ENCODE measurements at regions not wholly inside any gene's neighbourhood (a gene's known extent, or its start where the extent isn't known, plus 50 kb on each side); places are given as distances from the start of the nearest gene placed in this dataset.

GRCh38 chr10:29879862-29880261, 179.5 kb downstream of the JCAD start:
- H3K27me3 ChIP-seq (ENCODE audit: insufficient read depth, low read length), result no peaks in the 10 kb centered on the region
- H3K9ac ChIP-seq (ENCODE audit: extremely low read depth, insufficient read length, low read length), result no peak overlapping the region
- H3K79me2 ChIP-seq (ENCODE audit: insufficient read depth, low read length), result no peaks in the 10 kb centered on the region
- H2BK15ac ChIP-seq (ENCODE audit: low read depth, low read length), result no peak overlapping the region
- Mint-ChIP-seq H3K4me3 (no peak overlapping the region), H3K4me1 (no peaks in the 10 kb centered on the region), H3K36me3 (ENCODE audit: insufficient read depth in 1 of 3, low read depth in 3 of 3) (no peaks in the 10 kb centered on the region; a peak in 1 of 7 replicates), H3K9me3 (no peaks in the 10 kb centered on the region; a peak in 1 of 5 replicates), H3K27me3 (ENCODE audit: low read depth) (peaks cover 3% of the 10 kb centered on the region; the same call in 1 of the 2 replicates), H3K27ac (no peak overlapping the region; a peak in 1 of 7 replicates)
- no peak for TF ChIP-seq CTCF (conservative IDR thresholded peaks at IDR 0.05)
- no peak overlapping the region for H2BK120ac ChIP-seq (ENCODE audit: low read depth, low read length, poor library complexity, severe bottlenecking)
- H3K18ac ChIP-seq (ENCODE audit: insufficient read length, low read depth, low read length), result no peak overlapping the region
- no peaks in the 10 kb centered on the region for H3K23me2 ChIP-seq (ENCODE audit: insufficient read length, low read depth, low read length, poor library complexity, severe bottlenecking)
- no peak overlapping the region for H3K27ac ChIP-seq (ENCODE audit: insufficient read length, low read depth, low read length)
- H3K4ac ChIP-seq (ENCODE audit: low read depth, low read length), result no peak overlapping the region
- H4K20me1 ChIP-seq (ENCODE audit: control insufficient read depth, insufficient read depth, insufficient read length), result no peaks in the 10 kb centered on the region
- no peak overlapping the region for H3T11ph ChIP-seq (ENCODE audit: low read length)
- H4K5ac ChIP-seq (ENCODE audit: insufficient read length, low read depth, low read length), result no peak overlapping the region
- H3K23ac ChIP-seq (ENCODE audit: insufficient read length, low read depth, low read length), result no peak overlapping the region
- H2AK5ac ChIP-seq (ENCODE audit: insufficient read length, low read length), result no peak overlapping the region
- H3K56ac ChIP-seq (ENCODE audit: insufficient read length, low read depth, low read length), result no peak overlapping the region
- H2AFZ ChIP-seq (ENCODE audit: low read length), result no peak overlapping the region
- H3K4me2 ChIP-seq (ENCODE audit: insufficient read depth, insufficient read length, low read length), result no peak overlapping the region
- H4K91ac ChIP-seq (ENCODE audit: insufficient read length, low read depth, low read length), result no peak overlapping the region
- peaks cover 2% of the 10 kb centered on the region; the same call in 1 of the 2 replicates for H3K4me1 ChIP-seq (ENCODE audit: insufficient read depth, low read length)
- H3K14ac ChIP-seq (ENCODE audit: insufficient read depth, low read length), result no peak overlapping the region
- WGBS (ENCODE audit: extremely low coverage, insufficient read length, low lambda C conversion rate), result no CpG with 5 or more reads among the region's 4 CpGs
- H4K8ac ChIP-seq (replicated peaks; ENCODE audit: insufficient read length, low read depth, low read length), result no peak overlapping the region
- no peak overlapping the region for H2BK12ac ChIP-seq (ENCODE audit: insufficient read length, low read depth, low read length)
- DNase-seq, result no peak
- H2BK5ac ChIP-seq (ENCODE audit: insufficient read length, low read length), result no peak overlapping the region
- no peaks in the 10 kb centered on the region for H3K79me1 ChIP-seq (ENCODE audit: insufficient read depth, low read depth, low read length, poor library complexity, severe bottlenecking)
- no peaks in the 10 kb centered on the region for H3K9me3 ChIP-seq (ENCODE audit: control insufficient read depth, low read depth, low read length)
- H2BK20ac ChIP-seq (ENCODE audit: low read depth, low read length, poor library complexity, severe bottlenecking), result no peak overlapping the region
